LNCAP (cell line): ENCODE measurements at regions not wholly inside any gene's neighbourhood (a gene's known extent, or its start where the extent isn't known, plus 50 kb on each side); places are given as distances from the start of the nearest gene placed in this dataset.

Experiments used
- CTCF ChIP-seq: fragments of 450-650 bp; IDR thresholded peaks from 2 replicates; pipeline ENCODE4 v1.5.1; 2017; ENCODE audit warnings: mild to moderate bottlenecking

DNA sequence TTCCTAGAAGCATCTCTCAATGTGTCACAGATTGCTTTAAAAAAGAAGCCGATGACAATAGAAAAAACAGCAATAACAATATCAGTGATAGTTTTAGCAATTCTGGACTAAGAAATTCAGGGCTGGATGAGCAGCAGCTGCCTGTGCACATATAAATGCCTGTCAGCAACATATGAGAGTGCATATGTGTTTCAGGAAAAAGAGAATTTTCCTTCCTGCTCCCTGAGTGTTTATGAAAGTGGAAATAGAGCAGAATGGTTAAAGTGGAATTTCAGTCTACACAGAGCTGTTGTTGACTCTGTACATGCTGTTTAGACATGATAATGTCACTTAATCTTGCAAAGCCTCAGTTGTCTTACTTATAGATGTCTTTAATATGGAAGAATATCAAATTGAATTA, 164.4 kb upstream of the PCDH7 start:
- no peak for TF ChIP-seq CTCF

GRCh38 chr4:30559481-30559880, 160.7 kb upstream of the PCDH7 start:
- no peak for TF ChIP-seq CTCF

DNA sequence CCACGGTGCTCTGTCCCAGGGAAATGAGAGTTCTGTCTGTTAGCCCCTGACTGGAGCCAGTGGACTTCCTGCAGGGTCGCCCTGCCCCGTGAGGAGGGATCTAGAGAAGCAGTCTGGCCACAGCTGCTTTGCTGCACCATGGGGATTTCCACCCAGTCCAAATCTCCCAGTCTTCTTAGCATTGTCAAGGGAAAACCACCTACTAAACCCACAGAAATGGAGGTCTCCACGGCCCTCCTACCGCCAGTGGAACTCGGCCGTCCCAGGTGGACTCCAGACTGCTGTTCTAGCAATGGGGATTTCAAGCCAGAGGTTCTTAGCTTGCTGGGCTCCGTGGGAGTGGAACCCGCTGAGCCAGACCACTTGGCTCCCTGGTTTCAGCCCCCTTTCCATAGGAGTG, 133.3 kb upstream of the PCDH7 start:
- TF ChIP-seq CTCF = no peak

DNA sequence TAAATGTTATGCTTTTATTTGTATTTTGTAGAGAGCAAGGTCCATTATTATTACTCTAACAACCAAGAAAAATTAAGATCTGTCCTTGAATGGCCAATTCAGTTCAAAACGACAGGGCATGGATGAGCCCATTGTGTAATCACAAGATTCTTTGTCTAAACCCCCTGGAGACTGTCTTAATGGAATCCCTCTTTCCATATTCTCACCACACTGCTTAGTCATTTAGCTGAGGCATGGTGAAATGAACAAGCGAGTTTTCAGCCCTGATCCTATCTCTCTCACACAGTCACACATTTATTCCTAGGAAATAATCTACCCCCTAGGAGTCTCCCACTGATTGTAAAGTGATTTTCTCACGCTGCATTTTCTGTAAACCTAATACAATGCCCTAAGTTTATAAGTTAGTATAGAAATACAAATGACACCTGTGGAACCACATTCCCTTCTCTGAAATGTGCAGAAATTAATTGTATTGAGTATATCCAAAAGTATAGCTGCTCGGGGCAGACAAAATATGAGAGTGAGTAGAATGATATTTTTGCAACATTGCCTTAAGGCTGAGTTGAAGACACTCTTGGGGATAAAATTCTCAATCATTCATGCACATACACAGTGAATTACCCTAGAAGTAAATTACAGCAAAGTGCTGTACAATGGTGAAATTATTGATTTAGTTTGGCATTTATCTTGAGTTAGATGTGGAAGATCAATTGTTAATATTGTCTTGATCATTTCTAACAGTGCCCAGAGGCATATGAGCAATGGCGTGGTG, 119.7 kb upstream of the PCDH7 start:
- TF ChIP-seq CTCF = no peak

GRCh38 chr4:30601070-30601865, 118.9 kb upstream of the PCDH7 start:
- no peak for TF ChIP-seq CTCF

- TF ChIP-seq CTCF = no peak
These were observed 114.5 kb upstream of the PCDH7 start for GRCh38 chr4:30605616-30606190.

- no peak for TF ChIP-seq CTCF
These were observed 109.8 kb upstream of the PCDH7 start for GRCh38 chr4:30610361-30610760.
